HCT116 (cell line): ENCODE measurements at regions not wholly inside any gene's neighbourhood (a gene's known extent, or its start where the extent isn't known, plus 50 kb on each side); places are given as distances from the start of the nearest gene placed in this dataset.

Experiments
- ATAC-seq: fragments of 200-7000 bp; cut with Tn5 transposase; 2 replicates; pipeline ENCODE4 v1.9.1; 2020; ENCODE audit warnings: mild to moderate bottlenecking, moderate library complexity
- BruUV-seq: library from RNA; stranded (reverse); fragments of 400-500 nt; replicated peaks from 2 replicates; lab custom pipeline; 2021; lab: Mats Ljungman, UMichigan
- CTCF ChIA-PET: fragments of 300-600 bp; sonication (Branson Sonifier 250); formaldehyde crosslinking; loops from one replicate; lab custom pipeline; 2021; ENCODE audit warnings: antibody characterized with exemption; lab: Charles Lee
- POLR2A ChIA-PET: fragments of 300-600, 350-600 bp; sonication (Branson Sonifier 250); formaldehyde crosslinking; loops from one replicate; lab custom pipeline; 2021; ENCODE audit warnings: antibody characterized with exemption; lab: Charles Lee
- RAD21 ChIA-PET, 2 experiments: fragments of 300-600 bp; sonication (Branson Sonifier 250); formaldehyde crosslinking; loops; one replicate each; lab custom pipeline; 2023; ENCODE audit warnings: low total read pairs in 2 of 2; ENCODE audit not compliant: uncharacterized antibody in 2 of 2, unreplicated experiment in 2 of 2, low non-redundant PET in 1 of 2; lab: Charles Lee
- DNase-seq: peaks from one replicate; pipeline ENCODE4 v3.0.0-alpha.2; 2010; ENCODE audit warnings: low read depth, low spot score
- H2AFZ ChIP-seq: fragments of 200-600 bp; shearing (Covaris generic), sonication (generic); 2 replicates; pipeline ENCODE4 v1.6.1; 2017; ENCODE audit warnings: low read depth, mixed run types, mixed read lengths, antibody characterized with exemption, low read length; ENCODE audit not compliant: poor library complexity, severe bottlenecking
- H3K27ac ChIP-seq: 2 replicates; pipeline ENCODE4 v1.5.1; 2012; ENCODE audit warnings: low read depth, low read length
- H3K27me3 ChIP-seq: fragments of 200-600 bp; sonication (generic); 2 replicates; pipeline ENCODE4 v1.6.1; 2016; ENCODE audit warnings: mixed run types, low read length, mixed read lengths; ENCODE audit not compliant: insufficient read depth
- H3K36me3 ChIP-seq, 2 experiments: fragments of 200-500 bp in 1 of 2; fragments of 200-600 bp in 1 of 2; sonication (Bioruptor generic) in 1 of 2; sonication (generic) in 1 of 2; 2 replicates each; pipeline versions ENCODE4 v1.5.1 to v1.6.1; 2014 to 2016; ENCODE audit warnings: low read length in 2 of 2, inconsistent platforms in 1 of 2, mixed read lengths in 1 of 2, mixed run types in 1 of 2; ENCODE audit not compliant: insufficient read depth in 2 of 2, control insufficient read depth in 1 of 2
- H3K4me1 ChIP-seq, 2 experiments: fragments of 200-600 bp in 1 of 2; sonication (generic) in 1 of 2; 2 replicates each; pipeline versions ENCODE4 v1.5.1 to v1.6.1; 2012 to 2017; ENCODE audit warnings: low read length in 2 of 2, inconsistent platforms in 1 of 2, mild to moderate bottlenecking in 1 of 2, mixed read lengths in 1 of 2, mixed run types in 1 of 2, moderate library complexity in 1 of 2; ENCODE audit not compliant: insufficient read depth in 2 of 2, control insufficient read depth in 1 of 2
- H3K4me2 ChIP-seq: fragments of 200-600 bp; sonication (generic); 2 replicates; pipeline ENCODE4 v1.6.1; 2017; ENCODE audit warnings: mixed run types, low read length, mixed read lengths
- H3K4me3 ChIP-seq, 2 experiments: fragments of 200-600 bp in 1 of 2; sonication (generic) in 1 of 2; replicated peaks in 1 of 2; 2 replicates each; pipeline ENCODE4 v1.5.1; 2011 to 2016; ENCODE audit warnings: low read length in 2 of 2, control low read depth in 1 of 2, low read depth in 1 of 2, mild to moderate bottlenecking in 1 of 2, mixed read lengths in 1 of 2, mixed run types in 1 of 2
- H3K79me2 ChIP-seq: fragments of 200-600 bp; sonication (generic); 2 replicates; pipeline ENCODE4 v1.6.1; 2017; ENCODE audit warnings: mild to moderate bottlenecking, mixed run types, low read length, moderate library complexity, mixed read lengths; ENCODE audit not compliant: insufficient read depth
- H3K9ac ChIP-seq: fragments of 200-600 bp; sonication (generic); 2 replicates; pipeline ENCODE4 v1.6.1; 2016; ENCODE audit warnings: low read length, mixed read lengths
- H3K9me2 ChIP-seq: fragments of 200-600 bp; sonication (generic), shearing (Covaris generic); 2 replicates; pipeline ENCODE4 v1.6.1; 2017; ENCODE audit warnings: mixed run types, mild to moderate bottlenecking, moderate library complexity; ENCODE audit not compliant: insufficient read depth
- H3K9me3 ChIP-seq, 2 experiments: fragments of 200-500 bp in 1 of 2; fragments of 200-600 bp in 1 of 2; sonication (Bioruptor generic) in 1 of 2; sonication (generic) in 1 of 2; 2 replicates each; pipeline ENCODE4 v1.6.1; 2014 to 2017; ENCODE audit warnings: low read length in 2 of 2, mixed read lengths in 2 of 2, inconsistent platforms in 1 of 2, low read depth in 1 of 2, mild to moderate bottlenecking in 1 of 2, mixed run types in 1 of 2, moderate library complexity in 1 of 2; ENCODE audit not compliant: control insufficient read depth in 1 of 2, insufficient read depth in 1 of 2
- H4K20me1 ChIP-seq: fragments of 200-600 bp; sonication (generic), shearing (Covaris generic); 2 replicates; pipeline ENCODE4 v1.6.1; 2017; ENCODE audit warnings: mixed run types, mild to moderate bottlenecking, moderate library complexity; ENCODE audit not compliant: insufficient read depth
- CBX3 ChIP-seq: IDR thresholded peaks from 2 replicates; pipeline ENCODE4 v1.6.1; 2012; ENCODE audit warnings: low read depth
- CTCF ChIP-seq, 3 experiments: fragments of 200-600 bp in 1 of 3; sonication (generic) in 1 of 3; IDR thresholded peaks in 2 of 3; conservative IDR thresholded peaks in 1 of 3; 2 replicates each; pipeline ENCODE4 v1.5.1; 2012 to 2017; ENCODE audit warnings: low read depth in 2 of 3, low read length in 2 of 3, antibody characterized with exemption in 1 of 3, borderline replicate concordance in 1 of 3, control low read depth in 1 of 3, mild to moderate bottlenecking in 1 of 3, mixed read lengths in 1 of 3, mixed run types in 1 of 3, moderate library complexity in 1 of 3; ENCODE audit not compliant: insufficient read depth in 1 of 3
- EGR1 ChIP-seq: IDR thresholded peaks from 2 replicates; pipeline ENCODE4 v1.6.1; 2012; ENCODE audit warnings: low read depth
- EZH2phosphoT487 ChIP-seq: fragments of 200-600 bp; IDR thresholded peaks from 2 replicates; pipeline ENCODE4 v1.6.1; 2018; ENCODE audit warnings: antibody characterized with exemption, borderline replicate concordance
- MAX ChIP-seq: IDR thresholded peaks from 2 replicates; pipeline ENCODE4 v1.6.1; 2012
- POLR2A ChIP-seq: IDR thresholded peaks from 2 replicates; pipeline ENCODE4 v1.7.0; 2011; ENCODE audit warnings: borderline replicate concordance; ENCODE audit not compliant: insufficient read depth, insufficient read length; ENCODE audit errors: extremely low read depth
- RAD21 ChIP-seq: IDR thresholded peaks from 2 replicates; pipeline ENCODE4 v1.6.1; 2012; ENCODE audit warnings: low read depth, mild to moderate bottlenecking
- REST ChIP-seq: IDR thresholded peaks from 2 replicates; pipeline ENCODE4 v1.6.1; 2012; ENCODE audit warnings: low read depth
- SP1 ChIP-seq: IDR thresholded peaks from 2 replicates; pipeline ENCODE4 v1.6.1; 2012; ENCODE audit warnings: low read depth
- ZBTB33 ChIP-seq: IDR thresholded peaks from 2 replicates; pipeline ENCODE4 v1.6.1; 2011; ENCODE audit warnings: mild to moderate bottlenecking, low read length, moderate library complexity; ENCODE audit not compliant: insufficient replicate concordance; ENCODE audit errors: extremely low read depth
- ZFX ChIP-seq: fragments of 450-650 bp; IDR thresholded peaks from 2 replicates; pipeline ENCODE4 v1.6.1; 2017
- ZNF274 ChIP-seq: fragments of 200-500 bp; sonication (Bioruptor generic); IDR thresholded peaks from 2 replicates; pipeline ENCODE4 v1.6.1; 2014; ENCODE audit warnings: mild to moderate bottlenecking, low read depth, low read length, inconsistent platforms
- intact Hi-C: fragments of 100-400 bp; cut with micrococcal nuclease; formaldehyde crosslinking; loops from 2 replicates; pipeline ENCODE4 v1.10.0; 2022

- no peak for TF ChIP-seq ZBTB33
Measured at GRCh38 chr12:25054783-25055144, 105.9 kb upstream of the BCAT1 start (continued).

- peaks cover 0 to 6% of the 10 kb centered on the region in 2 experiments; a peak in 2 of 4 replicates for H3K4me1 ChIP-seq
- TF ChIP-seq ZNF274 (no peak), CBX3 (no peak), EGR1 (no peak), REST (no peak), ZFX (no peak), EZH2phosphoT487 (no peak), POLR2A (no peak), SP1 (no peak), RAD21 (no peak), MAX (no peak), CTCF (IDR thresholded peaks at IDR 0.05 in 2 of 3, conservative IDR thresholded peaks at IDR 0.05 in 1 of 3; ENCODE audit: borderline replicate concordance in 1 of 3, insufficient read depth in 1 of 3, low read depth in 2 of 3, low read length in 2 of 3) (no peak)
- no peaks in the 10 kb centered on the region for H3K36me3 ChIP-seq
- H3K27me3 ChIP-seq: no peaks in the 10 kb centered on the region
- intact Hi-C loops: no loop called here
- no peaks in the 10 kb centered on the region for H3K9me3 ChIP-seq
- ChIA-PET RAD21 (no interaction called here), CTCF (no interaction called here), POLR2A (no interaction called here)
- H3K79me2 ChIP-seq: no peaks in the 10 kb centered on the region
- H4K20me1 ChIP-seq: no peaks in the 10 kb centered on the region
- ATAC-seq (no peak), DNase-seq (no peak)
- H3K4me3 ChIP-seq: no peak overlapping the region
- H3K9ac ChIP-seq: no peak overlapping the region
- H2AFZ ChIP-seq: peak overlapping the region; percentile 39
- H3K4me2 ChIP-seq: peak overlapping the region; percentile 1; the same call in 1 of the 2 replicates
- no peak overlapping the region for H3K27ac ChIP-seq
- BruUV-seq: no TSS peak
- H3K9me2 ChIP-seq: no peaks in the 10 kb centered on the region
Measured at GRCh38 chr12:25054076-25054782, 105.3 kb upstream of the BCAT1 start.
